Body of pancreas (tissue), 4 donors: ENCODE measurements at regions not wholly inside any gene's neighbourhood (a gene's known extent, or its start where the extent isn't known, plus 50 kb on each side); places are given as distances from the start of the nearest gene placed in this dataset.

Source experiments
- CTCF ChIP-seq, 7 experiments: fragments of 450-650 bp in 4 of 7; fragments of 200-600 bp in 3 of 7; sonication (generic) in 3 of 7; IDR thresholded peaks; one replicate each; pipeline ENCODE4 v1.5.1; 2016 to 2019; ENCODE audit warnings: antibody characterized with exemption in 7 of 7
- POLR2A ChIP-seq, 3 donors: fragments of 450-650 bp; IDR thresholded peaks; one replicate each; pipeline ENCODE4 v1.6.1; 2016; ENCODE audit warnings: antibody characterized with exemption in 3 of 3, mild to moderate bottlenecking in 2 of 3

- TF ChIP-seq CTCF (IDR thresholded peaks at IDR 0.05) (no peak), POLR2A (IDR thresholded peaks at IDR 0.05) (no peak)
These were observed 140.4 kb downstream of the PMP22 start for GRCh38 chr17:15124746-15125145.
